ENCODE measurements at regions not wholly inside any gene's neighbourhood (a gene's known extent, or its start where the extent isn't known, plus 50 kb on each side); places are given as distances from the start of the nearest gene placed in this dataset.

DNA sequence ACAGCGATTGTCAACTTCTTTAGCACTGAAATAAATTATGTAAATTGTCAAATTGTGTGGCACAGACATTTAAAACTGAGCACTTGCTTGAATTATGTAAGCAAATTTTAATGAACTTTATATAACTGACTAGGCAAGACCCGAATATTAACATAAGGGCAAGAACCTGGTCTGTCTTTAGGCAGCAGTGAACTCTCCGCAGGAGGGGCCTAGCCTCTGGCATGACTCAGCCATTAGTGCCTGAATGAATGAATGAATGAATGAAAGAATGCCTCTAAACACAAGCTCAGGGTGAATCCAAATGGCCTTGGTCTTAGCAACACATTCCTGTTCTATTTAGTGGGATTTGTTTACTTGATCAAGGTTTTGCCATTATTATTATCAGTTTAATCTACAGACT, 654.7 kb upstream of the ARGLU1 start:
- no peak for DNase-seq

GRCh38 chr13:107220245-107220644, 652.3 kb upstream of the ARGLU1 start:
- DNase-seq = no peak

DNA sequence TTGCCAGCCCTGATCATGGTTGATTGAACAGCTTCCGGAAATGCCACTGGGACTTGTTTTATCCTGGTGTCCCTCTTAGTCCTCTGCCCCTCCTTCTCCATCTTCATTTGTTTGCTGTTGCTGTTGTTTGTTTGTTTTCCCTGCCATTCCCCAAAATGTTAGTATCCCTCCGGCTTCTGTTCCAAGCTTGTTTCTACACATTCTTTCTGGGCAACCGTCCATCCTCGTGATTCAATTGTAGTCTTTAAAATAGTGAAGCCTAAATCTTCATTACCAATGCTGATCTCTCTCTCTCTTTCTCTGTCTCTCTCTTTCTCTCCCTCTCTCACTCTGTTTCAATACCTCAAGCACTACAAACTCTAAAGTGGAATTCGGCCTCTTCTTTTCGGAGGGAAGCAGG, 649.3 kb upstream of the ARGLU1 start:
- no peak for DNase-seq

- DNase-seq = no peak
Measured at GRCh38 chr13:107216046-107216755, 648.3 kb upstream of the ARGLU1 start.

GRCh38 chr13:107211073-107211472, 643.1 kb upstream of the ARGLU1 start:
- DNase-seq = peak in 54 of 58 donors; percentile 14 to 91 (median 70)

- peak in 1 of 58 donors; percentile 26 for DNase-seq
Measured at GRCh38 chr13:107210723-107211030, 642.7 kb upstream of the ARGLU1 start.

GRCh38 chr13:107209824-107210722, 642.1 kb upstream of the ARGLU1 start:
- no peak for DNase-seq

DNA sequence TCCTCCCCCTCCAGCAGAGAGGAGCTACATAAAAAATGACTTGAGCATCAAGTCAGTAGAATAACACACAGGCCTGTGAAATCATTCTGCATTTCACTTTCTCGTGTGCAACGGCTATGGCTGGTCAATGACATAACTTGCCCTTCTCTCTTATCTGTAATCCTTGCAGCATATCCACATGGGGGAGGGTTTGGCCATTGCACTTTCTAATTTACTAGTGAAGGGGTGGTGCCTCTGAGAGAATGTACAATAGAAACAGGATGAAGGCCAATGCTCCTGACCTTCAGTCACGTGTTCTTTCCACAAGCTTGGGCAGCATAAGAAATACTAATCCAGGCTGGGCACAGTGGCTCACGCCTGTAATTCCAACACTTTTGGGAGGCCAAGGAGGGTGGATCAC, 641.0 kb upstream of the ARGLU1 start:
- no peak for DNase-seq

GRCh38 chr13:107205318-107206104, 637.6 kb upstream of the ARGLU1 start:
- peak in 54 of 58 donors; percentile 19 to 86 (median 49) for DNase-seq

- DNase-seq = no peak
Measured at GRCh38 chr13:107203146-107203847, 635.4 kb upstream of the ARGLU1 start.

GRCh38 chr13:107202371-107203023, 634.6 kb upstream of the ARGLU1 start:
- no peak for DNase-seq

- no peak for DNase-seq
Measured at GRCh38 chr13:107200491-107200890, 632.6 kb upstream of the ARGLU1 start.

DNA sequence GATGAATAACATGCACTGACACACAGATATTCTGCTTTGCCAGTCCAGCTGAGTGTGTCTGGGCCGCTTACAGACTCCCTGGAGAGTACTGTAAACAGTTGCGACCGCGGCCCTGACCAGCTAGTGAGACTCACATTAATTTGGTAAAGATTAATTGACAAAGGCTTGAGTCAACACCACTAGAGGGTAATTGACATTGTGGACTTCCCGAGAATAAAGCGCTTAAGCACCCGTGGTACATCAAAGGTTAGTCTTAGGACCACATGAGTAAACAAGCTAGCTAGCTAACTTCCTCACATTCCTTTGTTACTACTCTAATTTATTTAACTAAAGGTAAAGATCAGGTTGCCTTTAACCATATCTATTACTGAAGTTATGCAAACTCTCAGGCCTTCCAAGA, 624.4 kb upstream of the ARGLU1 start:
- DNase-seq = no peak

- DNase-seq = no peak
Measured at GRCh38 chr13:107190065-107190464, 622.1 kb upstream of the ARGLU1 start.

DNA sequence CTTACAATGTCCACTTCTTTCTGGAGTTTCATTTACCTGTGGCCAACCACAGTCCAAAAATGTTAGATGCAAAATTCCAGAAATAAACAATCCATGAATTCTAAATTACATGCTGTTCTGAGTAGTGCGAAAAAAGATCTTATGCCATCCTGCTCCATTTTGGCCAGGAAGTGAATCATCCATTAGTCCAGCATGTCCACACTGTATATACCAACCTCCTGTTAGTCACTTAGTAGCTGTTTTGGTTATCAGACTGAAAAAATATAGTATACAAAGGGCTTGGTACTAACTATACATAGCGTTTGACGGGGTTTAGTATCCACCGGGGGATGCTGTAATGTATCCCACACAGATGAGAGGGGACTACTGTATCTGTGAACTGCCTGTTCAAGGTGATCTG, 618.0 kb upstream of the ARGLU1 start:
- DNase-seq = no peak

GRCh38 chr13:107170270-107170931, 602.5 kb upstream of the ARGLU1 start:
- no peak for DNase-seq

DNA sequence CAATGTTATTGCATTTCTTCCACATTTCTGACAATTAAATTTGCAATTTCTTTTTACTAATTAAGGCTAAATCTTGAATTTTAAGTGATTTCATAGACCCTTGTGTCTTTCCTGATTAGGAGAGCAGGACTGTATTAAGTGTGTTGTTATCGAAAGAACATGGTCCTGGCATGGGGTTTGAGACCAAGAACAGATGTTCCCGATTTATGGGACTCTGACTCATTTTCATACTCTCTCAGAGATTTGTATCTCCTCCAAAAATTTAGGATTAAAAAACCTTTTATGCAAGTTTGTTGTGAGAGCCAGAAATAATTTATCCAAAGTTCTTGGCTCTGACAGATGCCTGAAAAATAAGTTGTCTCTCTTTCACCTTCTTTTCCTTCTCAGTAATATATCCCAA, 589.3 kb upstream of the ARGLU1 start:
- no peak for DNase-seq

DNA sequence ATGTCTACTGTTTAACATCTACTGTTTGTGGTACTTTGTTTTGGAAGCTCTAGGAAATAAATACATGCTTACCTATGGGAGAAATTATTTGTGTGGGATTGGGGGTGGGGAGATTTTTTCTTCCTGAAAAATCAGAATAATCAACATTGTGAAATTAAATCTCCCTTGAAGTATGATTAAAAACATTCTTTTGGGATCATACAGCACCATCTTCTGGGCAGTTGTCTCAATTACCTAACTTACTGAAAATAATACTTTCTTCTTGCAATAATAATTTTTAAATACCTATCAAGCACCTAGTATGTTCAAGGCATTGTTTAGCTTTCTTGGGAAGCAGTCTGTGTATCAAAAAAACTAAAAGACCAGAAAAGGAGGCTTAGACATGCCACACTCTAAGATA, 576.5 kb upstream of the ARGLU1 start:
- DNase-seq = no peak

DNA sequence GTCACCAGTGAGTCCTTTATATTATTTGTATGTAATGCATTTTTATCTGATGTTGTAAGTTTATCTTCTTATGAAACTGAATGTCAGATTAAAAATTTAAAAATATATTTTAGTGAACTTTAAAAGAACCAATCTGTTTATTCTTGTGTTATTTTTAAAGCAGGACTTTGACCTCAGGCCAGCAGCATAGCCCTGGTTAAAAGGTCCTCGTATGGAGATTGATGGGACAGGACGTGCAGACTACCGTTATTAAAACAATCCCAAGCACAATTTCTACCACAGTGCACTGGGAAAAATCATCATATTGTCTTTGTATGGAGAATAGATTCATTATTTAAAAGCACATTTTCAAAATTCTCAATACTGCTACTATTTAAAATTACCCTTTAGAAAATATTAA, 573.8 kb upstream of the ARGLU1 start:
- no peak for DNase-seq

GRCh38 chr13:107139006-107139405, 571.1 kb upstream of the ARGLU1 start:
- no peak for DNase-seq

Measured in anterior cingulate cortex (tissue), 58 donors.